ENCODE measurements at regions not wholly inside any gene's neighbourhood (a gene's known extent, or its start where the extent isn't known, plus 50 kb on each side); places are given as distances from the start of the nearest gene placed in this dataset.

- TF ChIP-seq CTCF (IDR thresholded peaks at IDR 0.05) (no peak), POLR2A (IDR thresholded peaks at IDR 0.05) (no peak)
Observed at GRCh38 chr9:18010492-18010891, 431.6 kb downstream of the SH3GL2 start.

Data from esophagus squamous epithelium (tissue), 4 donors.